ENCODE measurements at regions not wholly inside any gene's neighbourhood (a gene's known extent, or its start where the extent isn't known, plus 50 kb on each side); places are given as distances from the start of the nearest gene placed in this dataset.

GRCh38 chr5:167305591-167306213, 985.7 kb upstream of the WWC1 start:
- Histone ChIP-seq H3K27me3 (ENCODE audit: insufficient read depth, low read depth, low read length) (no peaks in the 10 kb centered on the region), H2AFZ (ENCODE audit: low read depth, low read length) (no peak overlapping the region), H3K36me3 (ENCODE audit: insufficient read depth, low read length) (no peaks in the 10 kb centered on the region), H3K27ac (ENCODE audit: low read length) (no peak overlapping the region), H3K9ac (ENCODE audit: low read length) (no peak overlapping the region), H4K20me1 (ENCODE audit: insufficient read depth) (no peaks in the 10 kb centered on the region), H3K79me2 (replicated peaks; ENCODE audit: insufficient read depth, low read length) (no peaks in the 10 kb centered on the region), H3K4me2 (ENCODE audit: low read length) (no peak overlapping the region), H3K9me3 (ENCODE audit: low read length) (no peaks in the 10 kb centered on the region), H3K9me2 (ENCODE audit: insufficient read depth, low read length) (no peaks in the 10 kb centered on the region), H3K4me3 (ENCODE audit: low read length) (no peak overlapping the region), H3F3A (ENCODE audit: insufficient read depth, low read length, poor library complexity, severe bottlenecking) (no peaks in the 10 kb centered on the region)
- TF ChIP-seq RAD21 (conservative IDR thresholded peaks at IDR 0.05) = no peak
- no peak for TF ChIP-seq REST (IDR thresholded peaks at IDR 0.05; ENCODE audit: borderline replicate concordance)
- no peak for TF ChIP-seq SMC3 (conservative IDR thresholded peaks at IDR 0.05; ENCODE audit: poor library complexity)
- TF ChIP-seq POLR2AphosphoS5 (IDR thresholded peaks at IDR 0.05) = no peak
- no peak for TF ChIP-seq TAF1 (IDR thresholded peaks at IDR 0.05; ENCODE audit: low read depth)
- TF ChIP-seq MXI1 (conservative IDR thresholded peaks at IDR 0.05; ENCODE audit: poor library complexity, severe bottlenecking) = no peak
- no peak for TF ChIP-seq CTCF (IDR thresholded peaks at IDR 0.05; ENCODE audit: poor library complexity, severe bottlenecking)
- no peak for TF ChIP-seq EP300 (conservative IDR thresholded peaks at IDR 0.05; ENCODE audit: poor library complexity, severe bottlenecking)
- no peak for TF ChIP-seq EZH2 (IDR thresholded peaks at IDR 0.05; ENCODE audit: borderline replicate concordance, insufficient read depth, low read length, poor library complexity, severe bottlenecking)

DNA sequence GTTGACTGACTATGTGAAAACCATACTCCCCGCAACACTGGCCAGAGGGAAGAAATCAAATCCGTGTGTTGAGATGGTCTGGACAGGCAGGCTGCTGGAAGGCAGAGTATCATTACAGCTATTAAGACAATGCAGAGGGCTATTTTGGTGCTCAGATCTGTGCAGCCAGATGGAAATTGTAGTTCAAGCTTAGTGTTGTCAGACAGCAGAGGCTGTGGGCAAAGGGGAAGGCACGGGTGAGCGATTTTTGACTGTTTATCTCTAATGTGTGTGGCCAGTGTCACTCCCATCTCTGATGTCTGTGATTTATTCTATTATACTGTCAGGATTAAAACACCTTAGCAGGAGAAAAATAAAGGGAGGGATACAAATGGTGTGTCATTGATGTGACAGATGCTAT, 984.4 kb upstream of the WWC1 start:
- Histone ChIP-seq H3K4me2 (ENCODE audit: low read length) (no peak overlapping the region), H3K9me3 (ENCODE audit: low read length) (no peaks in the 10 kb centered on the region), H3K27ac (ENCODE audit: low read length) (no peak overlapping the region), H3K79me2 (replicated peaks; ENCODE audit: insufficient read depth, low read length) (no peaks in the 10 kb centered on the region), H4K20me1 (ENCODE audit: insufficient read depth) (no peaks in the 10 kb centered on the region), H3K36me3 (ENCODE audit: insufficient read depth, low read length) (no peaks in the 10 kb centered on the region), H3K4me3 (ENCODE audit: low read length) (no peak overlapping the region), H3K27me3 (ENCODE audit: insufficient read depth, low read depth, low read length) (no peaks in the 10 kb centered on the region), H2AFZ (ENCODE audit: low read depth, low read length) (no peak overlapping the region), H3F3A (ENCODE audit: insufficient read depth, low read length, poor library complexity, severe bottlenecking) (no peaks in the 10 kb centered on the region), H3K9ac (ENCODE audit: low read length) (no peak overlapping the region), H3K9me2 (ENCODE audit: insufficient read depth, low read length) (no peaks in the 10 kb centered on the region)
- TF ChIP-seq EP300 (conservative IDR thresholded peaks at IDR 0.05; ENCODE audit: poor library complexity, severe bottlenecking) = peak; percentile 93
- TF ChIP-seq MXI1 (conservative IDR thresholded peaks at IDR 0.05; ENCODE audit: poor library complexity, severe bottlenecking) = no peak
- TF ChIP-seq EZH2 (IDR thresholded peaks at IDR 0.05; ENCODE audit: borderline replicate concordance, insufficient read depth, low read length, poor library complexity, severe bottlenecking) = no peak
- peak; percentile 68 for TF ChIP-seq POLR2AphosphoS5 (IDR thresholded peaks at IDR 0.05)
- TF ChIP-seq SMC3 (conservative IDR thresholded peaks at IDR 0.05; ENCODE audit: poor library complexity) = no peak
- no peak for TF ChIP-seq CTCF (IDR thresholded peaks at IDR 0.05; ENCODE audit: poor library complexity, severe bottlenecking)
- TF ChIP-seq RAD21 (conservative IDR thresholded peaks at IDR 0.05) = no peak
- TF ChIP-seq TAF1 (IDR thresholded peaks at IDR 0.05; ENCODE audit: low read depth) = no peak
- peak; percentile 22 for TF ChIP-seq REST (IDR thresholded peaks at IDR 0.05; ENCODE audit: borderline replicate concordance)
